B cell (primary cell): ENCODE measurements at regions not wholly inside any gene's neighbourhood (a gene's known extent, or its start where the extent isn't known, plus 50 kb on each side); places are given as distances from the start of the nearest gene placed in this dataset.

Experiments
- EZH2 ChIP-seq: IDR thresholded peaks from 2 replicates; pipeline ENCODE4 v1.6.1; 2012; ENCODE audit warnings: borderline replicate concordance, low read depth, mild to moderate bottlenecking, moderate library complexity, low read length; ENCODE audit not compliant: insufficient read depth, poor library complexity, severe bottlenecking
- TF ChIP-seq, protein P1 (sequence below): fragments of 200-600 bp; IDR thresholded peaks from one replicate; pipeline ENCODE4 v1.8.0; 2022; ENCODE audit warnings: antibody characterized with exemption, mild to moderate bottlenecking

DNA sequence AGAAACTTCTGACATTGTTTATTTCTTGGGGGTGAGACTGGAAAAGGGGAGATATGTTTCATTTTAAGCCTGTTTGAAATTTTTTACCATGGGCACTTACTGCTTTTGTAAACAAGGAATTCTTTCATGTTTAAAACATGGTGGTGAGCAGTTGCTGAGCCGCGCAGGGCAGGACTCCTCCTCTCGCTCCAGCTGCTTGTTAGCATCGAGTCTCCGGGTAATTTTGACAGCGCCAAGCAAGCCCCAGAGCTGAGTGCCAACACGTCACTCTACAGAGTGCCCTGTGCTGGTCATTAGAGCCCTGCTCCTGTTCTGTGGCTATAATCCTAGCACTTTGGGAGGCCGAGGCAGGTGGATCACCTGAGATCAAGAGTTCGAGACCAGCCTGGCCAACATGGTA lies 116.5 kb upstream of the MSX2 start:
- TF ChIP-seq, protein P1, sequence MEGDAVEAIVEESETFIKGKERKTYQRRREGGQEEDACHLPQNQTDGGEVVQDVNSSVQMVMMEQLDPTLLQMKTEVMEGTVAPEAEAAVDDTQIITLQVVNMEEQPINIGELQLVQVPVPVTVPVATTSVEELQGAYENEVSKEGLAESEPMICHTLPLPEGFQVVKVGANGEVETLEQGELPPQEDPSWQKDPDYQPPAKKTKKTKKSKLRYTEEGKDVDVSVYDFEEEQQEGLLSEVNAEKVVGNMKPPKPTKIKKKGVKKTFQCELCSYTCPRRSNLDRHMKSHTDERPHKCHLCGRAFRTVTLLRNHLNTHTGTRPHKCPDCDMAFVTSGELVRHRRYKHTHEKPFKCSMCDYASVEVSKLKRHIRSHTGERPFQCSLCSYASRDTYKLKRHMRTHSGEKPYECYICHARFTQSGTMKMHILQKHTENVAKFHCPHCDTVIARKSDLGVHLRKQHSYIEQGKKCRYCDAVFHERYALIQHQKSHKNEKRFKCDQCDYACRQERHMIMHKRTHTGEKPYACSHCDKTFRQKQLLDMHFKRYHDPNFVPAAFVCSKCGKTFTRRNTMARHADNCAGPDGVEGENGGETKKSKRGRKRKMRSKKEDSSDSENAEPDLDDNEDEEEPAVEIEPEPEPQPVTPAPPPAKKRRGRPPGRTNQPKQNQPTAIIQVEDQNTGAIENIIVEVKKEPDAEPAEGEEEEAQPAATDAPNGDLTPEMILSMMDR = no peak
- no peak for TF ChIP-seq EZH2
